ENCODE measurements at regions not wholly inside any gene's neighbourhood (a gene's known extent, or its start where the extent isn't known, plus 50 kb on each side); places are given as distances from the start of the nearest gene placed in this dataset.

GRCh38 chr5:5040712-5041111 is 99.4 kb upstream of the ADAMTS16 start:
- no peak for DNase-seq

GRCh38 chr5:5042806-5043205 is 97.3 kb upstream of the ADAMTS16 start:
- no peak for DNase-seq

- no peak for DNase-seq
Measured at GRCh38 chr5:5043346-5043745, 96.8 kb upstream of the ADAMTS16 start.

- no peak for DNase-seq
Measured at GRCh38 chr5:5044247-5044840, 95.8 kb upstream of the ADAMTS16 start.

- no peak for DNase-seq
Measured at GRCh38 chr5:5046680-5047502, 93.2 kb upstream of the ADAMTS16 start.

GRCh38 chr5:5050801-5051200 is 89.3 kb upstream of the ADAMTS16 start:
- no peak for DNase-seq

GRCh38 chr5:5055712-5056111 is 84.4 kb upstream of the ADAMTS16 start:
- DNase-seq, result no peak

GRCh38 chr5:5061836-5062235 is 78.3 kb upstream of the ADAMTS16 start:
- DNase-seq, result no peak

- no peak for DNase-seq
Measured at GRCh38 chr5:5062525-5063302, 77.4 kb upstream of the ADAMTS16 start.

- no peak for DNase-seq
Measured at GRCh38 chr5:5063533-5063953, 76.6 kb upstream of the ADAMTS16 start.

GRCh38 chr5:5065472-5065871 is 74.7 kb upstream of the ADAMTS16 start:
- DNase-seq, result no peak

- no peak for DNase-seq
Measured at GRCh38 chr5:5066276-5067186, 73.6 kb upstream of the ADAMTS16 start.

- no peak for DNase-seq
Measured at GRCh38 chr5:5069851-5070250, 70.3 kb upstream of the ADAMTS16 start.

GRCh38 chr5:5071554-5071953 is 68.6 kb upstream of the ADAMTS16 start:
- no peak for DNase-seq

GRCh38 chr5:5077236-5077635 is 62.9 kb upstream of the ADAMTS16 start:
- DNase-seq, result no peak

GRCh38 chr5:5078009-5078897 is 61.9 kb upstream of the ADAMTS16 start:
- no peak for DNase-seq

- no peak for DNase-seq
Measured at GRCh38 chr5:5079876-5080275, 60.3 kb upstream of the ADAMTS16 start.

GRCh38 chr5:5080790-5081189 is 59.3 kb upstream of the ADAMTS16 start:
- DNase-seq, result no peak

GRCh38 chr5:5085381-5085780 is 54.7 kb upstream of the ADAMTS16 start:
- DNase-seq, result no peak

- no peak for DNase-seq
Measured at GRCh38 chr5:5089895-5090649, 50.1 kb upstream of the ADAMTS16 start.
